ENCODE measurements at regions not wholly inside any gene's neighbourhood (a gene's known extent, or its start where the extent isn't known, plus 50 kb on each side); places are given as distances from the start of the nearest gene placed in this dataset.

DNA sequence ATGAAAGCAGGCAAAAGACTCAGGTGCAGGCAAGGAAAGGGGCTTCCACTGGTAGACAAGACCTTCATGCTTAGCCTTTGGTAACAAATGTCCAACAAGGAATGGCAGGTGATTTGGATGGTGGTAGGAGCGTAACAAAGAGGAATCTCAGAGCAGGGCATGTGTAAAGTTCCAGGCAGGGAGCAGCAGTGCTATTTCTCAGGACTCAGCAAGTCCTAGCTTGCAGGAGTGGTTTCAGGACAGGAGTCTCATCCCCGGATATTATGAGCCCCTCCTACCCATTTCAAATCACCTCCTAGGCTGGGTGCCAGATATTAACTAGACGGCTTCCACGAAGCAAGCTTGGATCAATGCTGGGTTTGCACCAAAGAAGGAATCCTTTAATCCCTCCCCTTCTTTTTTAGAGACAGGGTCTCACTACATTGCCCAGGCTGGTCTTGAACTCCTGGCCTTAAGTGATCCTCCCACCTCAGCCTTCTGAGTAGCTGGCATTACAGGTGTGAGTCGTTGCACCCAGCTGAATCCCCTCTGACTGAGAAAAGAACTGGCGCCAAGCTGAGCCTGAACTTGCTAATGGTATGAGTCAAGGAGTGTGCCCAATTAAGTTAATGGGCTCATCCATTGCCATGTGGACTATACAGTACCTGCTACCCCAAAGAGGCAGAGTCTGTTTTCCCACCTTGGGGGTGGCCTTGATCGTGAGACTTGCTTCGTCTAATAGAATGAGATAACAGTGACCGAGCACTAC lies 190.3 kb downstream of the ARL4C start:
- Histone ChIP-seq H3K27ac (no peak overlapping the region), H3K36me3 (no peaks in the 10 kb centered on the region), H3K4me1 (no peaks in the 10 kb centered on the region), H3K27me3 (no peaks in the 10 kb centered on the region), H3K4me3 (no peak overlapping the region), H3K9me3 (no peaks in the 10 kb centered on the region)
- no peak for TF ChIP-seq EP300 (IDR thresholded peaks at IDR 0.05)
- no peak for TF ChIP-seq POLR2A (IDR thresholded peaks at IDR 0.05)
- TF ChIP-seq CTCF (IDR thresholded peaks at IDR 0.05), result no peak
- WGBS, 2 donors, result 86 to 88% methylated on average over 9 of the region's 9 CpGs
- DNase-seq (ENCODE audit: low spot score in 2 of 2), result no peak

DNA sequence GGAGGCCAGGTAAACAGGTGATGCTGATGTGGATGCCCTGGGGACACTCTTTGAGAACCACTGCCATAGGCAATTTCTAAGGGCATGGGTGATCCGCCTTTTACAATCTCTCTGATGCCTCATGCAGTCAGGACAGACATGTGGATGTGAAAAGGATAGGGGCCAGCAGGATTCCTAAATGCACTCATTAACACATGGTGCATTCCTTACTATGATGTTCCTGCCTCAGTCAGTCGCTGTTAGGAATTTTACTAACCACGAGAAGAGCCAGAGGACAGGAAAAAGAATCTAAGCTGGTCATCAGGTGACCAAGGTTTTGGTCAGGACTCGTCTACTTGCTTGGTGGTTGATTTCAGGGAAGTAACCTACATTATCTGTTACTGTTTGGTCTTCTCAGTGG lies 191.0 kb downstream of the ARL4C start:
- TF ChIP-seq CTCF (IDR thresholded peaks at IDR 0.05) (no peak), EP300 (IDR thresholded peaks at IDR 0.05) (no peak), POLR2A (IDR thresholded peaks at IDR 0.05) (no peak)
- Histone ChIP-seq H3K4me3 (no peak overlapping the region), H3K27ac (no peak overlapping the region), H3K27me3 (no peaks in the 10 kb centered on the region), H3K36me3 (no peaks in the 10 kb centered on the region), H3K9me3 (no peaks in the 10 kb centered on the region), H3K4me1 (no peaks in the 10 kb centered on the region)
- DNase-seq (ENCODE audit: low spot score in 2 of 2), result no peak
- WGBS, 2 donors, result 58 to 63% methylated on average over 4 of the region's 4 CpGs

GRCh38 chr2:234304950-234305349 lies 191.9 kb downstream of the ARL4C start:
- Histone ChIP-seq H3K4me3 (no peak overlapping the region), H3K4me1 (no peaks in the 10 kb centered on the region), H3K27me3 (no peaks in the 10 kb centered on the region), H3K27ac (no peak overlapping the region), H3K36me3 (no peaks in the 10 kb centered on the region), H3K9me3 (no peaks in the 10 kb centered on the region)
- DNase-seq (ENCODE audit: low spot score in 2 of 2), result no peak
- 31% methylated on average over 5 of the region's 5 CpGs for WGBS, 2 donors
- TF ChIP-seq EP300 (IDR thresholded peaks at IDR 0.05) (no peak), POLR2A (IDR thresholded peaks at IDR 0.05) (no peak), CTCF (IDR thresholded peaks at IDR 0.05) (no peak)

DNA sequence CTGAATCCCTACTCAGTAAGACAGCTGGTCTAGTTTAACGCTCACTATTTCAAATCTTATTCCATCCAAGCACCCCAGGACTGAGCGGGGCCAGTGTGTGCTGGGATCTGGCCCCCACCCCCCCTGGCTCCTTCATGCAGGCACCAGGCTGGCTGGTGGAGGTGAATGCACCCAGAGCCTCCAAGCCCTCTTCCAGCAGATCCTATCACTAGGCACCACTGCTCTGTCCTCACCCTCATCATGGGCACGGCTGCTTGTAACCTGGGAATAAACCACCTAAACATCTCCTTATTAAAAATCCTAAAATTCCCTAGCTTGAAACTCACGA lies 194.3 kb downstream of the ARL4C start:
- 78 to 89% methylated on average over 4 of the region's 4 CpGs for WGBS, 2 donors
- H3K27me3 ChIP-seq, result no peaks in the 10 kb centered on the region
- no peak for TF ChIP-seq CTCF (IDR thresholded peaks at IDR 0.05)
- TF ChIP-seq EP300 (IDR thresholded peaks at IDR 0.05), result no peak
- no peak for TF ChIP-seq POLR2A (IDR thresholded peaks at IDR 0.05)

GRCh38 chr2:234300932-234301823 lies 195.7 kb downstream of the ARL4C start:
- Histone ChIP-seq H3K27me3 (no peaks in the 10 kb centered on the region), H3K4me1 (no peaks in the 10 kb centered on the region), H3K27ac (no peak overlapping the region), H3K36me3 (no peaks in the 10 kb centered on the region), H3K9me3 (no peaks in the 10 kb centered on the region), H3K4me3 (no peak overlapping the region)
- TF ChIP-seq POLR2A (IDR thresholded peaks at IDR 0.05) (no peak), CTCF (IDR thresholded peaks at IDR 0.05) (no peak), EP300 (IDR thresholded peaks at IDR 0.05) (no peak)
- WGBS, 2 donors, result 56 to 63% methylated on average over 18 of the region's 18 CpGs
- DNase-seq (ENCODE audit: low spot score in 2 of 2), result no peak

More for the DNA sequence above, 194.3 kb downstream of the ARL4C start:
- no peak for DNase-seq (ENCODE audit: low spot score in 2 of 2)
- Histone ChIP-seq H3K36me3 (no peaks in the 10 kb centered on the region), H3K9me3 (no peaks in the 10 kb centered on the region), H3K4me1 (no peaks in the 10 kb centered on the region), H3K27ac (no peak overlapping the region), H3K4me3 (no peak overlapping the region)
